ENCODE measurements at regions not wholly inside any gene's neighbourhood (a gene's known extent, or its start where the extent isn't known, plus 50 kb on each side); places are given as distances from the start of the nearest gene placed in this dataset.
"Not testable (repeated sequence)": the region's sequence is repeated elsewhere in the genome, so short reads cannot be mapped to it uniquely, and the experiment has no call there.

GRCh38 chr6:21742238-21742660 lies 148.7 kb downstream of the SOX4 start:
- DNase-seq (ENCODE audit: low read depth in 3 of 3), result no peak

GRCh38 chr6:21744331-21744730 lies 150.8 kb downstream of the SOX4 start:
- DNase-seq (ENCODE audit: low read depth in 3 of 3), result no peak

GRCh38 chr6:21745543-21746337 lies 152.2 kb downstream of the SOX4 start:
- DNase-seq (ENCODE audit: low read depth in 3 of 3), result no peak

DNA sequence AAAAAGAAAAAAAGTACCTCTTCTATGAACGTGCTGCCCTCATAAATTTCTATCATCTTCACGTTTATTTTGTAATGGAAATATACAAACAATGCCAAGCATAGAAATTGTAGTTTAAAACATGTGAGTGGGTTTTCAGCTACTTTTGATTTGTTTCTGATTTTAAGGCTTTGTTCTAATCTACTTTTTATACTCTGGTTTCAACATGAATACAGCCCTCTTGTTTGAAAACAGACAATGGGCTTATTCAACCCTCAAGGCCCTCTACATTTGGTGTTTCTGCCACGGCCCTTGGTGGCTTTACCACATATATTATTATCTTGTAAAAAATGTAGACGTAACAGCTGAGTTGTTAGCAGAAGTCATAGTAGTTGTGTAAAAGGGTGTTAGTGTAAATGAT lies 153.9 kb downstream of the SOX4 start:
- DNase-seq (ENCODE audit: low read depth in 3 of 3), result no peak

DNA sequence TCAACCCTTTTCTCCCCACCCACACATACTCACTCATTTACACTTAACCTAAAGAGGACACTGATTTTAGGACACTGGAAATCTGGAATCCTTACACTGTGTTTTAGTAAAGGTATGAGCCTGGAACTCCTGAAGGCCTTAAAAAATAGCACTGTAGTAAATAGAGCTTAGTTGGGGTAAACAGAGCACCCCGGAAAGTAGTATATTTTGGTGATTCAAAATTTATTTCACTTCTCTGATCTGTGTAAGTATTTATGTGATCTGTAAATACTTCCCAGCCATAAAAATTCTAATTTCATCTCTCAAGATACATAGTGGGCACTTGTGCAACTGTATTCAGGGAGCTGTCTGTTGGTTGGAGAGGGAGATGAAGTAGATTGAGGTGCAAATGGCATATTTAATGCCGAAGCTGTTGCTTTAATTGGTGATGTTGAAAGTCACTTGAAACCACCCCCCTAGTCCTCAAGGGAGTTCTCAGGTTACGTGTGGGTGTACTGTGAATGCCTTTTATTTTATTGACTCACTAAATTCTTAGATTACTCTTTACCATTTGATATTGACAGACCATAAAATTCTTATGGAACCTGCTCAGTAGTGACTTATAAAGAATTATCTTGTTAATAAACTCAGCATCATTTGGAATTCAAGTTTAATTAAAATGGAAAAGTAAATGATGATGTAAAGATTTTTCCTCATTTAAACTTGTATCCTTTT lies 154.9 kb downstream of the SOX4 start:
- DNase-seq (ENCODE audit: low read depth in 3 of 3), result no peak

GRCh38 chr6:21749754-21750153 lies 156.2 kb downstream of the SOX4 start:
- no peak for DNase-seq (ENCODE audit: low read depth in 3 of 3)

GRCh38 chr6:21750575-21750974 lies 157.0 kb downstream of the SOX4 start:
- no peak for DNase-seq (ENCODE audit: low read depth in 3 of 3)

DNA sequence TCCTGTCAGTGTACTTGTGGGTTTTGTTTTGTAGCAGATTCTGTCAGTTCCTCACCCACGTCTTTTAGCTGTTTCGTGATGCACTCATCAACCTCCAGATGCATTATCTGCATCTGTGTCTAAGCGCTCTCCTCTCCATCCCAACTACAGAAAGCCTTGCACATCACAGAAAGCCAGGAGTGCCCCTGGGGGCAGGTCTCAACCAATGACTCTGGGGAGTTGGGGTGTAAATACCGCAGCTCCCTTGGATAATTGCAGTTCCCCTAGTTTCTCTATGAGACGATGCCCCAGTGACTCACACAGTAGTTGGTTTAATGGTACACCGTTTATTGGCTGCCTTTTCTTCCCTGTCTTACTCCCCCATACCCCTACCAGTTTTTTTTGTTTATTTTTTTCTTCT lies 158.1 kb downstream of the SOX4 start:
- no peak for DNase-seq (ENCODE audit: low read depth in 3 of 3)

- no peak for DNase-seq (ENCODE audit: low read depth in 3 of 3)
These were observed 158.7 kb downstream of the SOX4 start for GRCh38 chr6:21752054-21752811.

DNA sequence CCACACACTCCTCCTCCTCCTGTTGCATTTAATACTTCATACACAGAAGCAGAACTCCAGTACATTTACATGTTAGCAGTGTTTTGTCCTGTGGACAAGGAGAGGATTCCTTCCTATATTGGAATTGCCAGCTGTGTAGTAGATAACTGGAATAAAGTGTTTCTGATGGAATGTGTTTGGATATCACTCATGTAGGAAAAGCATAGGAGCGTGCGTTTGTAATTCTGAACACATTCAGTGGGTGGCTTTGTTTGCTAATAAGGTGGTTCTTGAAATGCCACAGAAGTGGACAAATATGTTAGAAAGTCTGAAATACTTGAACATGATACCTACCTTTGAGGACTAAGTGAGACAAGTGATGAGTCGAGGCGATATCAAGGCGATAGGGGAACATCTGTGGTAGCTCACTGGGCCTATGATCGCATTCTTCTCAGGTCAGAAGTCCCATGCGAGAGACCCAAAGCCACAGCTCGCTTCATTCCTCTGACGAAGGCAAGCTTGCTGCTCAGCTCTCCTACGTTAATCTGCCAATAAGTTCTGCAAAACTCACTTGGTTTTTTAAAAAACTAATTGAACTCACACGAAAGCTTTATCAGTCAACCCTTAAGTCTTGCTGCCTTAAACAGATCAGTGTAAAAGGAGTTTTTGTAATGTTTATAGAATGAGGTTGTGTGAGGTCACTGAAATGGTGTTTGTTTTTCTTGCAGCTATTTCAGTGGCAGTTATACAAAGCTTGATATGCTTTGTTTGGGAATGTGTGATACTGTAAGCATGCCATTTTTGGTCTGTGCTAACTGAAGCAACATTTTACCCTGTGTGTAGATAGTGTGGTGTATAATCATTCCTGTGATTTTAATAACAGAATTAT lies 159.9 kb downstream of the SOX4 start:
- DNase-seq (ENCODE audit: low read depth in 3 of 3), result no peak

- no peak for DNase-seq (ENCODE audit: low read depth in 3 of 3)
These were observed 161.3 kb downstream of the SOX4 start for GRCh38 chr6:21754891-21755290.

DNA sequence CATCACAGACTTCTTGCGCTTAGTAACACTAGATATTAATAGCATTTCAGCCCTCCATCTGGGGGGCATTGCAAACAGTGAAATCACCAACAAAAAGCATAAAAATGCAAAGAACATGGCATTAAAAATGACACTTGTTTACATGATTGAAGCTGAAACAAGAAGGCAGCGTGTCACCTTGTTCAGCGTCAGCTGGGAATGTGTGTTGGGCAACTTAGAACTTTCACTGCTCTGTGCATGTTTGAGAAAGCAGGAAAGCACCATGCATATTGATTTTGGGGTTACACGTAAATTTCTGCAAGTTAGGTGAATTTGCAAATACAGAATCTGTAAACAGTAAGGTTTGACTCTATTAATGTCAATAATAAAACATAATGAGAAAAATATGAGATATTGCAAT lies 162.9 kb downstream of the SOX4 start:
- DNase-seq (ENCODE audit: low read depth in 3 of 3), result no peak

DNA sequence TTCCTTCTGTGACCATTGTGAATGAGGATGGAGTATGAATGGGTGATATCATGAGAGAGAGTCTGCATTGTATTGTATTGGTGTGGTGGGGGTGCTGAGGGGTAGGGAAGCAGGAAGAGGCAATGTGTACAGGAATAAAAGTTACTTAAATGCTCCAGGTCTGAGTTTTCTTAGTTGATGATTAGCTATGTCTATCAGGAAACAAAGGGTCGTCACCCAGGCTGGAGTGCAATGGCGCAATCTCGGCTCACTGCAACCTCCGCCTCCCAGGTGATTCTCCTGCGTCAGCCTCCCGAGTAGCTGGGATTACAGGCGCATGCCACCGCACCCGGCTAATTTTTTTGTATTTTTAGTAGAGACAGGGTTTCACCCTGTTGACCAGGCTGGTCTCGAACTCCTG lies 163.8 kb downstream of the SOX4 start:
- not testable (repeated sequence) for DNase-seq (ENCODE audit: low read depth in 3 of 3)

GRCh38 chr6:21759721-21760120 lies 166.2 kb downstream of the SOX4 start:
- DNase-seq (ENCODE audit: low read depth in 3 of 3), result no peak

GRCh38 chr6:21761053-21761730 lies 167.6 kb downstream of the SOX4 start:
- DNase-seq (ENCODE audit: low read depth in 3 of 3), result not testable (repeated sequence)

- DNase-seq (ENCODE audit: low read depth in 3 of 3), result no peak
These were observed 171.4 kb downstream of the SOX4 start for GRCh38 chr6:21764989-21765388.

GRCh38 chr6:21767891-21768648 lies 174.5 kb downstream of the SOX4 start:
- DNase-seq (ENCODE audit: low read depth in 3 of 3), result no peak

- no peak for DNase-seq (ENCODE audit: low read depth in 3 of 3)
These were observed 175.9 kb downstream of the SOX4 start for GRCh38 chr6:21769405-21769861.

GRCh38 chr6:21769968-21770367 lies 176.4 kb downstream of the SOX4 start:
- DNase-seq (ENCODE audit: low read depth in 3 of 3), result no peak

Measured in stimulated activated CD4-positive, alpha-beta T cell treated with anti-CD3 and anti-CD28 coated beads, TNF-alpha, amount 100 ng/mL, for 4 hours (primary cell).